ENCODE measurements at regions not wholly inside any gene's neighbourhood (a gene's known extent, or its start where the extent isn't known, plus 50 kb on each side); places are given as distances from the start of the nearest gene placed in this dataset.

- no peak for DNase-seq
These were observed 696.5 kb upstream of the CITED2 start for GRCh38 chr6:140070846-140071473.

DNA sequence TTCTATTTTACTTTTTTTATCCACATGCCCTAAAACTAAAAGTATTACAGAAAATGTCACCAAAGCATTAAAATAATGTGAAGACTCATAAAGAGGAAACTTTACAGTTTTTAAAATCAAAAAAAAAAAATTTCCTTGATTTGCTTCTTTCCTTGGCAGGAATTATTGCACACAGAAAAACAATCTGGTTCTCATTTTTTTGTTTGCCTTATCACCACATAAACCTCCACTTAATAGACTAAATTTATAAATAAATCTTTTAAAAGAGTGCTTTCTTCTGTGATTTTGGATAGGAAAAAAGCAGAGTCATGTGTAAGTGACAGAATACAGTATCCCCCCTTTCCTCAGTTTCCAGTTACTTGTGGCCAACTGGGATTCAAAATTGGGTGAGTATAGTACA, 695.1 kb upstream of the CITED2 start:
- no peak for DNase-seq

DNA sequence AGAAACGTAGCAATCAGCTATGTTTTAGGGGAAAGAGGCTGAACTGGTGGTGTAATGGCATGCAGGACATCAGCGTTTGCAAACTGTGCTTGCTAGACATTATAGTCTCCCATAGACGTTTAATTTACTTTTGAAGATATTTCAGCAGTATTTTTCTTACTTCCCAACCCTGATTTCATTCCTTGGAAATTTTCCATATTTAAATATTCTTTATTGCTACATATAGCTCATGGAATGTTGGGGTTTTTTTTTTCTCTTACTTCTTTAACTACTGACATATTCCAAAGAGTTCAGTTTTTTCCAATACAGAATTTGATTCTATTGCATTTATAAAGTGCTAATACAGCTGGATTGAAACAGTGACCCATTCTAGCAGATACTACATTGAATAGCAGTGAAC, 694.4 kb upstream of the CITED2 start:
- no peak for DNase-seq

DNA sequence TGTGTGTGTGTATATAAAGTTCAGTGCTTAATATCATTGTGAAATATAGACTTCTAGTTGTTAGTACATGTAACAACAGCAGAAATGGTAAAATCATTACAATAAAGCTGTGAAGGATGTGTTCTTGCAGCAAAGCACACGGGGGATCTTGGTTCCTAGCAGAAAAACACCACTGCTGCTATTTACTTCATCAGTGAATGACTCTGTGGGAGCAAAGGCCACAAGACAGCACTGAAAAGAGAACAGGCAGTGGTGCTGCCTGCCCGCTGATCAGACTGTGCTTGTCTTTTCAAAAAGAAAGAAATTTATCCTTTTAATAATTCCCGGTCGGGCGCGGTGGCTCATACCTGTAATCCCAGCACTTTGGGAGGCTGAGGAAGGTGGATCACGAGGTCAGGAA, 689.9 kb upstream of the CITED2 start:
- no peak for DNase-seq

DNA sequence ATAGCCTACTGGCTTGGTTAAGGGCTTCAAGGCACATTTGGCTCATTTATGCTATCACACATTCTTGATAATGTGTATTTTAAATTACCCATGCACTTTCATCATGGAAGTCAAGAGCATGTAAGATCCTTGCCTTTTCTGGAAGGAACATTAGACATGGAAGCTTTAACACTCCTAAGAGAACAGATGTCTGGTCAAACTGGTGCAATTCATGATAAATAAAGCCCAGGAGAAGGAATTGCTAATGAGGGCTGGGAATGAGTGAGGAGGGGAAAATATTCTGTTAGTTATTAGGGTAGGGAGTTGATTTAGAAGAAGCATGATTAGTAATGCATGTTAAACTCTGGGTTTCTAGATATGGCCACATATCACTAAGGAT, 688.6 kb upstream of the CITED2 start:
- no peak for DNase-seq

DNA sequence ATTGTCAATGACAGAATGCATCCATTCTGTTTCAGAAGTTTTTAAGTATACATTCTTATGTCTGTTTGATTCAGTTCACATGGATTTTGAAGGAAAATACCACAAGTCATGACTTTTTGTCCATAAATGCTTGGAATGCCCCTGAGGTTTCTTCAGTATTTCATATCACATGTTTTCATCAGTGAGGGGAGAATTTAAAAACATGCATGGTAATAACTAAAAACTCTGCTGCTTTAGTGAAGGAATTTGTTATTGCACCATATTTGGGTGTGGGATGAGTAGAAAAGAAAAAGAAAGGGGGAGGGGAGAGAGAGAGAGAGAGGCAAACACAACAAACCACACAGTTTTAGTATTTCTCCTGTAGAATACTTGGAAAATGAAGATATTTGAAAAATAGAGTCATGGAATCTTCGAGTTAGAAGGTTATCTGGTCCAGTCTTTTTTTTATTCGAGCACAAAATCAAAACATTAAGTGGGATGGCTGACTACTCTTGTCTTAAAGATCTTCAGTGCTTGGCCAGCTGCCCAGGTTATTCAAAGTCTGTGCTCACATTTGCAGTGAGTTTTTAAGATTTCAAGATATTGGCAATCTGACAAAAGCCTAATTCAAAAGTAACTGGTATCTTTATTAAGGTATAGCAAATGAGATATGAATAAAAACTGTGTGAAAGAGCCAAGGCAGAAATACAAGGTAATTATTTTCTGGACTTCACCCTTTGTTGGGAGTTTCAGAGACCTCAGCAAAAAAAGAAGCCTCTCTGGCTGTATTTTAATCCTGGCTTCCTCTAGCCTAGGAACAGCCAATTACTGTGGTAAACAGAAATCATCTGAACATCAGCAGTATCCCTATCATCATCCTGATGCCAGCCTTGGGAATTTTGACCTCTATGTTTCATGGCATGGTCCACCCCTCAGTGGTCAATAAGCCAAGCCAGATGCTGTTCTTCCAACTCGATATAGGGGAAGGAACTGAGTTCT, 687.9 kb upstream of the CITED2 start:
- no peak for DNase-seq

DNA sequence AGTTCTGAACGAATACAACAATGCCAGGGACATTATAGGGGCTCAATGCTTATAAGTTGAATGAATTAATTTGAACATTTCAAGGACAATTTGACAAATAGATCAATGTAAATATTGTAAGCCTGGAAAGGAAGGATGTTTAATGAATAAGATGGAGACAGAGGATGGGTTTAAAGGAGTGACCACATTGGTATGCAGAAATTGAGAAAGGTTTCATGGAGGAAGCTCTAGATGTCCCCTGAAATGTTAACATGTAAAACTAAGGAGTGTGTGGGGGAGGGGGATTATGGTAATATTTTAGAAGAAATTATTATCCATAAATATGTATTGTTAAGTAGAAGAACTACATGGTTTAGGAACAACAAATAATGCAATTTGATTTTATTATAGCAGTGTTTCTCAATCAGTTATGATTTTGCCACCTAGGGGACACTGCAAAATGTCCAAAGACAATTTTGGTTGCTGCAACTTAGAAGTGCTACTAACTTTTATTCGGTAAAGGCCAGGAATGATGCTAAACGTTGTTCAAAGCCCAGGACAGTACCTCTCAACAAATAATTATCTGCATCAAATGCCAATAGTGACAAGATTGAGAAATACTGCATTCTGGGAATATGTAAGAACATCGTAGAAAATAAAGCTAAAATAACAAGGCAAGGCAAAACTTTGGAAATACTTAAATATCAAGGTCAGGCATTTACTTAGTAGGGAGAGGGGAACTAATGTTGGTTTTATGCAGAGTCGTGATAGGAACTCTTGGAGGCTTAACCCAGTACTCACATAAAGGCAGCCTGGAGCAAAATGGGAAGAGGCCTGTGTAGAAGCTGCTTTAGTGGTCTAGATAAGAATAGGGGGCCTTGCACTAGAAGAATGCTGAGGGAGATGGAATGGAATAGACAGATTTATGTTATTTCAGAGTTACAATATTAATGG, 686.9 kb upstream of the CITED2 start:
- no peak for DNase-seq

DNA sequence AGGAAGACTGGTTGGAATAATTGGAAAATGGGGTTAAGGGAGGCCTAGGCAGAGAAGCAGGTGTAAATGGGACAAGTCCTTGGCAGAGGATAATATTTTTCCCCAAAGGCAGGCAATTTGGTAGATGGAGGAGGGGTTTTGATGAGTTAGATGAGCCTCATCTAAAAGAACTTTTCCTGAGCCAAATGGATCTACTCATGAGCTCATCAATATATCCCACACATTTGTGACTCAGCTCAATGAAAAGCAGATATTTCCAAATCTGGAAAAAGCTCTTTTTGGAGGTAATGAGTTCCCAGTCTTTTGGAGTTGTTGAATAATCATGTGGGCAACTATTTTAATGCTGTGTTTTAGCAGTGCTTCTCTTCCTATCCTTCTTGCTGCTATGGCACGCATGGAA, 685.5 kb upstream of the CITED2 start:
- no peak for DNase-seq

DNA sequence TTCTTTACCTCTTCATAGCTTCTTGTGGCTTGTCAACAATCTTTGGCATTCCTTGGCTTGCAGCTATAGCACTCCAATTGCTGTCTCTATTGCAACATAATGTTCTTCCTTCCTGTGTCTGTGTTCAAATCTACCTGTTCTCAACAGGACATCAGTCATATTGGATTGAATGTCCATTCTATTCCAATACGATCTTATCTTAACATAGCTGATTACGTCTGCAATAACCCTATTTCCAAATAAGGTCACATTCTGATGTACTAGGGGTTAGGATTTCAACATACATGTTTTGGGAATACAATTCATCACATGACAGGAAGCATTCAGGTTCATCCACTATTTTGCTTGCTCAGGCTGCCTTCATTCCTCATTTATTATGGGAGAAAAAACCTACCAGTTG, 684.4 kb upstream of the CITED2 start:
- no peak for DNase-seq

DNA sequence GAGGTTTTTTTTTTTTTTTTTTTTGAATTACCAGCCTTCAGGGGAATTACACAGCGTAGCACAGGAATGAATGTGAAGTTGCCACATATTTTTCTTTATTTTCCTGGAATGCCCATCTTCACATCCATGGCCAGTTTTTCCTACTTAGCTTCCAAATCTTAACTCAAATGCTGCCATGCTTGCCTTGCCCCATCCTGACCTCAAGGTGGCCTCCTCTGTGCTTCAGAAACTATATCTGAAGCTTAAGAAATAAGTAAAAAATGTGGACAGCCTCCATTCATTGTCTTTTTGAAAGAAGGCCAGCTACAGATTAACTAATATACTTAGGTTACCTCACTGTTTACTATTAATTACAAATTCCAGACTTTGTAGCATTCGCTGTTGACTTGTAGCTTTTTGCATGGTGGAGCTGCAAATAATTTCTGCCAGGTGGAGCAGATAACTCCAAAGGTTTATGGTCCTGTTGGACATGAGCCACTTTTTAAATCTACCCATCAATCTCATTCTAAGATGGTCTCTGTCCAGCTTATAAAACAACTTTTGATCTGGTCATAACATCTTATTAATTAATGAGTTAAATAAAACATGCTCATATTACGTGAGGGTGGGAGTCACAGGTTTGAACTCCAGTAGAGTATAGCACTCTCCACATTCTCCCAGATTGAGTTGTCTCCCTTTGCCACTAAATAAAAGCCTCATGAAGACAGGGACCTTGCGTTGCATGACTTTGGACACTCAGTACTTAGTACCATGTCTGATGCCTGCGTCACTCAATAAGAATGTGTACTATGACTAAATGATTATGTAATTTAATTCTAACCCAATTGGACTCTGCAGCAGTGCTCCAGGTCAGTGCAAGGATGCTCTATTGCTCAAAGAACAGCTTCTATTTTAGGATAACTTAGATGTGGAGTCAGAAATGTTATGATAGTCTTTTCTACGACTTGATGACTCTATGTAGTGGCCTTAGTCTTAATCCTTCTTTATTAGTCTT, 678.6 kb upstream of the CITED2 start:
- no peak for DNase-seq

DNA sequence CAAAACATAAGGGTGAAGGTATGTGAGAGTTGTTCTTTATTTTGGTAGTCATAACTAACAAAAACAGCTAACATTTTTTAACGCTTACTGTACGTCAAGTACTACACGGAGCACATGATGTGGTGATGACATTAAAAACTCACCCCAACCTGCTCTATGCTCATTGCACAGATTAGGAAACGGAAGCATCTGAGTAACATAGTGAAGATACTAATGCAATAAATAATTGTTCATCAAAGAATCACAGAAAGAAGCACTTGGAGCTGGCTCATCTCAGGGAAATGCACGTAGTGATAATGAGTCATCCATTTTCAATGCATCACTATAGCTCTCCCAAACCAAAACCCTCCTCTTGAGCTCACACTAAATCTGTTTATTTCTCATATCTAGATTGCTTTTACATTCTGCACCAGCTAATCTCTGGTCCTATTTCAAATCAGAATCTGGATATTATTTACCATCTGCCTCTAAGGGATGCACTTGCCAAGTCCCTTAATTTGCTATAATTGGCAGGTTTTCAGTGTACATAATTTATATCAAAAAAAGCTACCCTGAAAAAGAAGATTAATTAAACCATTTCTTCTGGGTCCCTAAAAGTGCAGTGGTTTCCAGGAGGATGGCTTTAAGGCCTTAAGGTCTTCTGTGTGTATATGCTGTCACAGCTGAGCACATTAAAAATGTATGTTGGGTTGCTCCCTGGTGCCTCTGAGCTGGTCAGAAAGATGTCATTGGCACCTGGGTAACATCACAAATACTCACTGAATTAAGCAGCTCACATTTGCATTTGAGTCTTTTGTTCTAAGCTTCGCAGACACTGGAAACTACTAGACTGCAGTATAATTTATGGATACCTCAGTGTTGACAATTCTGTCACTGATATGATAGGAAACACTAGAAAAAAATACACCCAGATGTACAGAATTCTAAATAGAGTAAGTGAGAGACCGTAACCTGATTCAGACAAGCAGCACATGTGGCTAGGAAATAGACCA, 677.4 kb upstream of the CITED2 start:
- DNase-seq, result no peak

DNA sequence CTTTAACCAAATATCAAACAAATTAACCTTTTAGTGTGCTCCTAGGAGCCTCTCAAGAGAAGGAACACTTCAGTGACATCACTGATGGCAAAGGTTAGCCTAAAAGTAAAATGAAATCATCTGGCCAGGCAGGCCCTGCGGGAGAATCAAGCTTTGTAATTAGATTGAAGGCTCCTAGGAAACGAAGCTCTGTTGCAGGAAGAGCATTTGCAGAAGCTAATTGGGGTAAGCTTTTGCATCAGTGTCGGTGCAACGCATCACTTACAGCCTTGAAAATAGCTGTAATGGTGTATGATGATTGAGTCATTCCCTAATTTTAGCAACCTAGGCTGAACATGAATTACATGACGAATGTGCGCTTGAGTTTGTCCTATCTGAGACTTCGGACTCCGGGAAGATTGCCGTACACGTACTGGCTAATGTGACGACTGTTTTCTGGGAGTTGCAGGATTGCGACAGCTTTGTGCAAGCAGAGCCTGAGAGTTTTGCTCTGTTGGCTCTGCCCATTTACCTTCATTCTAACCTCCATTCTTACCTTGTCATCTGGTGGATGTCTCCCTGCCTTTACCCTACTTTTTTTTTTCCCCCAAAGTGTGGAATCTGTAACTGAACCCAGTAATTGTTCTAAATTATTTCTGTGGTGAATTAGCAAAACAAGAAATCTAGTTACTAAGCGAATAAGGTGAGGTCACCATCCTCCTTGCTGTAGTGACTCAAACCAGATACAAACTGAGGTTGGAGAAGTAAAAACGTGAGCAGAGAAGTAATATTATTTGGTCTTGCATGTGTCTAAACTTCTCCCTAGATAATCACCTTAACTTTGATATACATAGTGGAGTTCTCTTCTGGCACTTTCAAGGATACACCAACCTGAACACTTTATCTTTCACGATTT, 675.9 kb upstream of the CITED2 start:
- DNase-seq, result no peak

DNA sequence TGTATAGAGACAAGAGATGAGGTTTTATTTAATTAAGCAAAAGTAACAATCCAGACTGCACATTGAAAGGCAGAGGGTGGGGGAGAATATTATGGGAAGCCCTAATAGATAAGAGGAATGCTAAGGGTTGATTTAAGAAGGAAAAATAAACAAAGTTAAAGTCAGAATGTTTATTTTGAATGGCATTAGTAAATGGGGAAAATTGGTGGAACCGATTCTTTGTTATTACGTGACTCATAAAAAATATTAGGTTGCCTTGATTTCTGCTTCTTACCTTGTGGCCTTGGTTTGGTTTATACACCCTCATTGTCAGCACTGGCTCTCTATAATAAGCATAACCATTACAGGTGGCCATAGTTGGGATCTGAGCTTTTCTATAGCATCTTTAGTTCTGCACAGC, 674.8 kb upstream of the CITED2 start:
- DNase-seq, result no peak

DNA sequence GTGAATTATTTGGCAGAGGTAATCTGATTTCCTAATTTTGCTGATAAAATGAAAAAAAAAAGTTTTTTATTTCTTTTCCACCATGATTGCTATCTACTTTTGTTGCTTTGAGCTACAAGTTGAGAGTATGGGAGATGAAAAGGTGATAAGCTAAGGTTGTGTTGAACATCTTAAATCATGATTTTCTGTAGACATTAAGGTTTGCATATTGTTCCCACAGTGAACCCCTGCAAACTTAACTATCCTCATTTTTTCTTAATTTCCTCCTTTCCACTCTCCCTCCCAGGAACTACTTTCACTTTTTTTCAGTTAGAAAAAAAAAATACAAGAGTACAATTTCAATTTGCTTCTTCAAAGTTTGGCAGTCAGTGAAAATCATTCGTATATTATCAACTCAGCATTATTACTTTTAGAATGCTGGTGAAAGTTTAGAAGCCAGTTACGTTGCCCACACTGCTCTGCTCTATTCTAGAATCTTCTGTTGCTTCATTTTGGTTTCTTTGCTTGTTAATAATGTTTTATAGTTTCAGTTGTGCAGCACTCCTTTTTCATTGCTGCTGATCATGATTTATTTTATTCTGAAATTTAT, 673.8 kb upstream of the CITED2 start:
- no peak for DNase-seq

- no peak for DNase-seq
These were observed 672.9 kb upstream of the CITED2 start for GRCh38 chr6:140047321-140047720.

DNA sequence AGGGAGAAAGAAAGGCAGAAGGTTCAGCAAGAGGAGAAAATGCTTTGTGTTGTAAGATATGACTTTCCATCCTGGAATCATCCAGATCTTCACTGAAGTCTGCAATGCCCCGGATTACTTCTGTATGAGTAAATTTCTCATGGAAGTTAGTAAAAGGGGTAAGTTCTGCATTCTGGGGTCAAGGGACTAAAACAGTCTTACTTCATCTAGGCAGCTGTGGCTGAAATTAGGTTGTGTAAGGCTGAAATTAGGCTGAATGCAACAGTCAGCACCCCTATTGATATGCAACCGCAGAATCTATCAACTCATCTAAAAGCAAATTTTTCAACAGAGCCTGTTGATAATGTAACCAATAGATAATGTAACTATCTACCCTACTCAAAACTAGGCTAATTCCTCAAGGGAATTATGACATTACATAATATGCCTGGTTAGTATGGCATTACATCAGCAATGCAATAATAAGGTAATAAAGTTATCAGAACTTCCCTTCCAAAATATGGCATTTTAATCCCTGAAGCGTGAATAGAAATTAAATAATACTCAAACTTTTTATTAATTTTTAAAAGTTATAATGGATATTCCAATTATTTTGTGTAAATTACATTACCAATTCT, 671.7 kb upstream of the CITED2 start:
- DNase-seq, result no peak

- no peak for DNase-seq
These were observed 670.7 kb upstream of the CITED2 start for GRCh38 chr6:140045116-140045515.

- no peak for DNase-seq
These were observed 670.2 kb upstream of the CITED2 start for GRCh38 chr6:140044626-140045025.
